ENCODE measurements at regions not wholly inside any gene's neighbourhood (a gene's known extent, or its start where the extent isn't known, plus 50 kb on each side); places are given as distances from the start of the nearest gene placed in this dataset.

- H3F3A ChIP-seq (ENCODE audit: insufficient read depth, low read length) = no peaks in the 10 kb centered on the region
- no peak overlapping the region for H3K9ac ChIP-seq (ENCODE audit: low read length)
- no peak overlapping the region for H3K27ac ChIP-seq (ENCODE audit: low read depth, low read length, poor library complexity, severe bottlenecking)
- no peak overlapping the region for H3K4me3 ChIP-seq (ENCODE audit: low read depth, low read length, poor library complexity, severe bottlenecking)
- H3K9me3 ChIP-seq (ENCODE audit: low read length) = no peaks in the 10 kb centered on the region
- H3K27me3 ChIP-seq (ENCODE audit: insufficient read depth, low read length) = no peaks in the 10 kb centered on the region; the same call in 1 of the 2 replicates
- no peaks in the 10 kb centered on the region for H3K9me2 ChIP-seq (ENCODE audit: low read depth, low read length)
- H3K36me3 ChIP-seq (ENCODE audit: insufficient read depth, low read length) = no peaks in the 10 kb centered on the region
- H4K20me1 ChIP-seq (ENCODE audit: insufficient read depth, low read length) = no peaks in the 10 kb centered on the region
- no peaks in the 10 kb centered on the region for H3K79me2 ChIP-seq (ENCODE audit: insufficient read depth, low read length)
- no peaks in the 10 kb centered on the region for H3K4me1 ChIP-seq (ENCODE audit: insufficient read depth, low read length, severe bottlenecking)
- H3K4me2 ChIP-seq (ENCODE audit: low read length) = no peak overlapping the region
- no peak overlapping the region for H2AFZ ChIP-seq (ENCODE audit: low read length)
- TF ChIP-seq CTCF (IDR thresholded peaks at IDR 0.05; ENCODE audit: low read length) (no peak), EZH2 (IDR thresholded peaks at IDR 0.05; ENCODE audit: borderline replicate concordance, low read length) (no peak)
Measured at GRCh38 chr2:239765076-239765845, 259.9 kb downstream of the NDUFA10 start.

DNA sequence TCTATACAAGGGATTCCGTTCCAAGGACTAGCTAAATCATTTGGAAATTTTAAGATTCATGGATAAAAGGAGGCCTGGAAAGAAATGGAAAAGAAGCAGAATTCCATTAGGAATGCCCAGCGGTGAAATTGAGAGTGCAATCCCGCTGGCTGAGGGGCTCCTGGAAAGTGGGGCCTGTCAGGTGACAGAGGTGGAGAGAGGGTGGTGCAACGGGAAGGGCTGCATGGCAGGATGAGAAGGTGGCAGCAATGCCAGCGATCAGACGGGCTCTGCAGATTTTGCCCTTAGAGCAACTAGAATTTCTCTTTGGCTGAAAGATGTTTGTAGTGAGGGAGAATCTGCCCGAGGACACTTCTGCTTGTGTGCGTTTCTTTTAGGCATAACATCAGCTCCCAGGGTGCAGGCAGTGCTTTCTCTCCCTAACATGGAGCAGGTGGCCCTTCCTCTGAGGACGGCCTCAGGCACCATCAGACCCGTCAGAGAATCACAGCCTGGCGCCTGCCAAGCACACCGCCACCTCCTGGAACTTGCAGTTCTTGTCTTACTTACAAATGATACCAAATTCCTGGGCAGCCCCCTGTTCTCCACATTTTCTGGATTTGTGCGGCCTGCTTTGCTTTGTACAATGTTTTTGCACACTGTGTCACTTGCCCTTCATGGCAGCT, 261.6 kb downstream of the NDUFA10 start:
- no peaks in the 10 kb centered on the region for H3F3A ChIP-seq (ENCODE audit: insufficient read depth, low read length)
- H3K36me3 ChIP-seq (ENCODE audit: insufficient read depth, low read length) = no peaks in the 10 kb centered on the region
- no peak overlapping the region for H3K9ac ChIP-seq (ENCODE audit: low read length)
- no peak overlapping the region for H3K4me3 ChIP-seq (ENCODE audit: low read depth, low read length, poor library complexity, severe bottlenecking)
- H3K9me3 ChIP-seq (ENCODE audit: low read length) = no peaks in the 10 kb centered on the region
- no peaks in the 10 kb centered on the region for H4K20me1 ChIP-seq (ENCODE audit: insufficient read depth, low read length)
- TF ChIP-seq CTCF (IDR thresholded peaks at IDR 0.05; ENCODE audit: low read length) (peak; percentile 14; the same call in 1 of the 2 replicates), EZH2 (IDR thresholded peaks at IDR 0.05; ENCODE audit: borderline replicate concordance, low read length) (no peak)
- no peak overlapping the region for H2AFZ ChIP-seq (ENCODE audit: low read length)
- no peak overlapping the region for H3K27ac ChIP-seq (ENCODE audit: low read depth, low read length, poor library complexity, severe bottlenecking)
- H3K27me3 ChIP-seq (ENCODE audit: insufficient read depth, low read length) = no peaks in the 10 kb centered on the region; the same call in 1 of the 2 replicates
- no peaks in the 10 kb centered on the region for H3K4me1 ChIP-seq (ENCODE audit: insufficient read depth, low read length, severe bottlenecking)
- no peak overlapping the region for H3K4me2 ChIP-seq (ENCODE audit: low read length)
- H3K79me2 ChIP-seq (ENCODE audit: insufficient read depth, low read length) = no peaks in the 10 kb centered on the region
- no peaks in the 10 kb centered on the region for H3K9me2 ChIP-seq (ENCODE audit: low read depth, low read length)

- H3K27me3 ChIP-seq (ENCODE audit: insufficient read depth, low read length) = no peaks in the 10 kb centered on the region; the same call in 1 of the 2 replicates
- no peak overlapping the region for H3K27ac ChIP-seq (ENCODE audit: low read depth, low read length, poor library complexity, severe bottlenecking)
Measured at GRCh38 chr2:239762655-239763269, 262.4 kb downstream of the NDUFA10 start.

More at GRCh38 chr2:239762655-239763269, 262.4 kb downstream of the NDUFA10 start:
- Histone ChIP-seq H3F3A (ENCODE audit: insufficient read depth, low read length) (no peaks in the 10 kb centered on the region), H3K9me3 (ENCODE audit: low read length) (no peaks in the 10 kb centered on the region), H3K4me3 (ENCODE audit: low read depth, low read length, poor library complexity, severe bottlenecking) (no peak overlapping the region), H3K79me2 (ENCODE audit: insufficient read depth, low read length) (no peaks in the 10 kb centered on the region), H3K4me1 (ENCODE audit: insufficient read depth, low read length, severe bottlenecking) (no peaks in the 10 kb centered on the region), H3K9me2 (ENCODE audit: low read depth, low read length) (no peaks in the 10 kb centered on the region), H3K4me2 (ENCODE audit: low read length) (no peak overlapping the region), H2AFZ (ENCODE audit: low read length) (no peak overlapping the region), H3K36me3 (ENCODE audit: insufficient read depth, low read length) (no peaks in the 10 kb centered on the region), H4K20me1 (ENCODE audit: insufficient read depth, low read length) (no peaks in the 10 kb centered on the region), H3K9ac (ENCODE audit: low read length) (no peak overlapping the region)
- no peak for TF ChIP-seq EZH2 (IDR thresholded peaks at IDR 0.05; ENCODE audit: borderline replicate concordance, low read length)

All from OCI-LY1 (cell line).